ENCODE measurements at regions not wholly inside any gene's neighbourhood (a gene's known extent, or its start where the extent isn't known, plus 50 kb on each side); places are given as distances from the start of the nearest gene placed in this dataset.
"Not testable (repeated sequence)": the region's sequence is repeated elsewhere in the genome, so short reads cannot be mapped to it uniquely, and the experiment has no call there.

DNA sequence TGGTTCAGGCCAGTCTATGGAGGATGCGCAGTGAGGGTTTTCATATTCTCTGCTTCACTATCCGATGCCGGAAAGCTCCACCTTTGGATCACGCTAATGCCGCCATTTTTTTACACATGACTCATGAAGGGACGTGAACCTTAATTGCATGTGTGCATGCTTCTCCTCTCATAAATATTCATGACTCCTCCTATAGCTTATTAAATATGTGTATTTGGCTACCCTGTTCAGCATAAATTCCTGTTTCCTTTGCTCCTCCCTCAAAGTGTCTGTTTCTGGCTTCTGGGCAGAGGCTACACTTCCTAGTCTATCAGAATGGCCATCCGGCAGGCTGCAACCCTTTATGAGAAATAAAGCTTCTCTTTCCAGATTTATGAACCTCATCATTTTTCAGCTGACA lies 1890.8 kb downstream of the KHDRBS2 start:
- DNase-seq; H3K4me1 ChIP-seq; H3K27ac ChIP-seq; intact Hi-C loops (cut with DNase I); ATAC-seq; H3K4me3 ChIP-seq; H3K9me3 ChIP-seq; H3K27me3 ChIP-seq; H3K36me3 ChIP-seq: not testable (repeated sequence)
- WGBS (ENCODE audit: insufficient coverage, low coverage, low lambda C conversion rate, missing lambda C conversion rate), result 83% methylated on average over 1 of the region's 7 CpGs

DNA sequence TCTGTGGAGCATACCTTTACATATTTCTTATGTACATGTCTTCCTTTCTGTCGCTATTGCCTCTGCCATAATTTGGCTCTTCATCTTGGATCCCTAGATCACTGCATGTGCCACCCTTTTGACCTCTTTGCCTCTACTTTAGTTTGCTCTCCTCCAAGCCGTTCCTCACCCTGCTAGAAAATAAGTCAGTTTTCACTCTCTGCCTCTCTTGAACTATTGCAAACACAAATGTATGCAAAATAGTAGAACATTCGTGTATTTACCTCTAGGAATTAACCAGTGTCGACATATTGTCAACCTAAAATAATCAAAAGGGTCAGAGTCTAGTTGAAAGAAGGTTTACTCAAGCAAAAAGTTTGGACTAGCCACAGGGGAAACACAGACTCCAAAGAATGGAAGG lies 1893.1 kb downstream of the KHDRBS2 start:
- WGBS (ENCODE audit: insufficient coverage, low coverage, low lambda C conversion rate, missing lambda C conversion rate), result 28% methylated on average over 4 of the region's 4 CpGs
- H3K9me3 ChIP-seq; H3K4me1 ChIP-seq; H3K27me3 ChIP-seq; DNase-seq; H3K4me3 ChIP-seq; H3K27ac ChIP-seq; H3K36me3 ChIP-seq; intact Hi-C loops (cut with DNase I): not testable (repeated sequence)
- ATAC-seq, result peak in 3 of 4 donors; percentile 25 to 53 (median 30)

DNA sequence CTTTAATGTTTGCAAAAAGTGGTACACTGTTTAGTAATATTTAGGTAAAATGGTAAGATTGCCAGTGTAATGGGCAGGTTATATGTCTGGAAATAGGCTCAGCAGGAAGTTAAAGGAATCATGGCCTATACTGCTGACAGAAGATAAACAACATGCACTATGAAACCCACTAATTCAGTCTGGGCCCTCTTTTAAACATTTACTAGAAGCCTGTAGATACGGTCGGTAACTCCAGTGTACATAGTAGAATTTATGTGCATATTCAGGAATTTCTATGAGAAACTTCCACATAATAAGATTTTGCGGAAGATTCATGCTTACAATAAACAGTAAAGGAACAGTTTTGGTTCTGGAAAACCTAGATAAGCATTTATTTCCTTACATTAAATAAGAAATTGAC lies 1896.9 kb downstream of the KHDRBS2 start:
- intact Hi-C loops (cut with DNase I); H3K27me3 ChIP-seq; ATAC-seq; H3K36me3 ChIP-seq; H3K9me3 ChIP-seq; H3K4me1 ChIP-seq; DNase-seq; H3K27ac ChIP-seq; H3K4me3 ChIP-seq: not testable (repeated sequence)
- 51% methylated on average over 3 of the region's 3 CpGs for WGBS (ENCODE audit: insufficient coverage, low coverage, low lambda C conversion rate, missing lambda C conversion rate)

DNA sequence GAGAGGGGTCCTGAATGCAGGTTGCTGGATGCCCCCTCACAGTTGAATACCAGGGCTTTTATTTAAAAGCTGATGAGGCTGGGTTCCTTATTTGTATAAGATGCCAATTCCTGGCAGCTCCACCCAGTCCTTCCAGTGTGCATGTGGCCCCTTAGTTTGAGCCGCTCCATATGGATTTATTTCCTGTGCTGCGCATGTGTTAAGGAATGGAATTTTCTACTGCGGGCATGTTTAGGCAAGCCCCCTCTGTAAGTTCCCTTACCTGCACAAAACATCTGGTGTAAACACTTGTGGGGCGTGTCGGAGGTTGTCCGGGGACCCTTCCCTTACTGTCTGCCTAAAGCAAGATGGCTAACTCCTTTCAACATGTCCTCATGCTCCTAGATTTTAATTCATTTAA lies 1901.4 kb downstream of the KHDRBS2 start:
- DNase-seq, result not testable (repeated sequence)

DNA sequence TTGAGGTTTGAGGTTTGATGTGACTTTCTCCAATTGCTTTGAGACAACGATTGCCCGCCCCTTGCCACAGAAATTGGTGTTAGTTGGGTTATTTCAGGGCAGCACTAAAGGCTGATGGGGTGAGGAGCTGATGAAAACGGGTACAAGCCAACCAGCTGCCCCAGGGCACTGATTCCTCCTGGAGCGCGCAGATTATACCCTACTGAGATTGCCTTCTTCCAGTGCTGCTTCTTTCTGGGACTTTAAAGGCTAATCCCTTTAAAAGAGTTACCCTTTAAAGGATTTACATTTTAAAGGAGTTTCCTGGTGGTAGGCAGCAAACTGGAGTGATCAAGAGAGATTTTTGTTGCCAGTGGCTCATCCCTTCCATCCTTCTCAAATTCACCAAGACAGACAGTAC lies 1903.3 kb downstream of the KHDRBS2 start:
- H3K36me3 ChIP-seq; H3K9me3 ChIP-seq; DNase-seq; ATAC-seq; H3K4me3 ChIP-seq; H3K4me1 ChIP-seq; H3K27ac ChIP-seq; intact Hi-C loops (cut with DNase I); H3K27me3 ChIP-seq: not testable (repeated sequence)
- WGBS (ENCODE audit: insufficient coverage, low coverage, low lambda C conversion rate, missing lambda C conversion rate), result 42% methylated on average over 3 of the region's 5 CpGs

More for the DNA sequence above, 1901.4 kb downstream of the KHDRBS2 start:
- intact Hi-C loops (cut with DNase I); H3K4me1 ChIP-seq; H3K9me3 ChIP-seq; ATAC-seq; H3K36me3 ChIP-seq; H3K27ac ChIP-seq; H3K27me3 ChIP-seq; H3K4me3 ChIP-seq: not testable (repeated sequence)
- 100% methylated on average over 2 of the region's 6 CpGs for WGBS (ENCODE audit: insufficient coverage, low coverage, low lambda C conversion rate, missing lambda C conversion rate)

DNA sequence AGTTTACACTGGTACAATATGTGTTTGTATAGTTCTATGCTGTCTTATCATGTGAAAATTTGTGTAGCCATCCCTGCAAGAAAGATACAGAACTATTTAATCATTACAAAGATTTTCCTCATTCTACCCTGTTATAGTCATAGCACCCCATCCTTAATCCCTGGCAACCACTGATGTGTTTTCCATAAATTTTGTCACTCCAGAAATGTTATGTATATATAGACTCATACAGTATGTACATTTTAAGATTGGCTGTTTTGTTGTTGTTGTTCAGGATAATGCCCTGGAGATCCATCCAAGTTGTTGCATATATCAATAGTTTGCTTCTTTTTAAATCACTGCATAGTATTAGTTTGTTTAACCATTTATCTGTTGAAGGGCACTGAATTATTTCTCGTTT lies 1911.9 kb downstream of the KHDRBS2 start:
- ATAC-seq; DNase-seq; H3K4me3 ChIP-seq; intact Hi-C loops (cut with DNase I); H3K4me1 ChIP-seq; H3K27me3 ChIP-seq; H3K27ac ChIP-seq; H3K36me3 ChIP-seq; H3K9me3 ChIP-seq: not testable (repeated sequence)
- WGBS (ENCODE audit: insufficient coverage, low coverage, low lambda C conversion rate, missing lambda C conversion rate), result 16% methylated on average over 1 of the region's 1 CpG

DNA sequence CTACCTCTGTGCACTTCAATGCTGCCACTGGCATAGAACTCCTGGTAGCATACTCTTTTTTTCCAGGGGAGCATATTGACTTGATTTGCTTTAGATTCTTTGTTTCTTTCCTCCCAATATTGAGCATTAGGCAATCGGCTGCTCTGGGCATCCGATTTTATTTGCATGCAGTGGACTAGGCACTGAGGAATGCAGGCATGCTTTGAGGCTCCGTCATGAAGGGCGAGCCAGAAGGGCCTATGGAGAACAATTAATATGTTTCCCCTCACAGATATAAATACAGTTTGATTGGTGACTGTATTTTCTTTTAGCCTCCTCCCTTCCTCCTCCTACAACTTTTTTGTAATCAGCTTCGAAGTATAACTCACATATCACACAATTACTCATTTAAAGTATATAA lies 1918.2 kb downstream of the KHDRBS2 start:
- H3K27ac ChIP-seq; intact Hi-C loops (cut with DNase I); ATAC-seq; H3K9me3 ChIP-seq; H3K4me1 ChIP-seq; DNase-seq; H3K27me3 ChIP-seq; H3K4me3 ChIP-seq; H3K36me3 ChIP-seq: not testable (repeated sequence)
- WGBS (ENCODE audit: insufficient coverage, low coverage, low lambda C conversion rate, missing lambda C conversion rate), result 58% methylated on average over 5 of the region's 5 CpGs

DNA sequence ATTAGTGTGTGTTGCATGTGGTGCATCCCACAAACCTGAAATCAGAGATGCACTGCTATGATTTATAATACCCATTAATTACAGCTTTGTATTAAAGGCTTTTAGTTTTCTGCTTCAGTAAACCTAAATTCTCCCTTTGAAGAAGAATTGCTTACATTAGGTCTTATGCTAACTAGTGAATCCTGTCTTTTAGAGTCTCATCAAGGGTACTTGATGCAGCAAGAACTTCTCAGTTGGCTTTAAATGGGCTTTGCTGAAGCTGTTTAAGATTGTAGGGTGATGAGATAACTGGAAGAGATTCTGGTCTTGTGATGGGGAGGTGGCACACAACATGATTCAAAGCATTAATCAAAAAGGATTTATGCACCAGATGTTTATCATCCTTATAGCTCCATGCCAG lies 1920.1 kb downstream of the KHDRBS2 start:
- H3K9me3 ChIP-seq; intact Hi-C loops (cut with DNase I): not testable (repeated sequence)

DNA sequence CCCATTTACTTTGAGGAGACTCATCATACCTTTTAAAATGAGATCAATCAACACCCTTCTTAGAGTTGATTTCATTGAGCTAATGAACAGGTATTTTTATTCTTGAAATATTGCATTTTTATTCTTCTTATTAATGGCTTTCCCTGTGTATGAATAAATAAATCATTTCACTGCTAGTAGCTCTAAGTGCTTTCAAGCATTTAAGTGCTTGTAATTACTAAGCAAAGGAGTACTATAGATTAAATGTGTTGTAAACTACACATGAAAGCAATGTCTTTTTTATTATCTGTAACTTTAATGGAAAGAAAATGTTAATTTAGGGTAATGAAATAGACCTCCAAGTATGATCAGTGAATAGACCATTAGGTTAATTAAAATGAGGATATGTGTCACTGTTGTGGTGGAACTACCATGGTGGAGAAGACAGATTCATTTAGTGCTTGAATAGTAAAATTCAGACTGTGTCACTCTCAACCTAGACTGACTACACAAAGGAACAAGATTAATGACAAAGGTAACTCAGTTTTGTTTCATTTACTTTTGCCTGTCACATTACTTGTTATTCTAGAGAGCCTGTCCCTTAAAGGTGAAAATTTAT lies 1943.5 kb downstream of the KHDRBS2 start:
- H3K4me1 ChIP-seq; H3K4me3 ChIP-seq; ATAC-seq; H3K27me3 ChIP-seq; intact Hi-C loops (cut with DNase I); H3K9me3 ChIP-seq; H3K27ac ChIP-seq; DNase-seq; H3K36me3 ChIP-seq: not testable (repeated sequence)

More for the DNA sequence above, 1920.1 kb downstream of the KHDRBS2 start:
- not testable (repeated sequence) for H3K4me1 ChIP-seq, H3K27me3 ChIP-seq, ATAC-seq, H3K27ac ChIP-seq, H3K36me3 ChIP-seq, H3K4me3 ChIP-seq, DNase-seq

DNA sequence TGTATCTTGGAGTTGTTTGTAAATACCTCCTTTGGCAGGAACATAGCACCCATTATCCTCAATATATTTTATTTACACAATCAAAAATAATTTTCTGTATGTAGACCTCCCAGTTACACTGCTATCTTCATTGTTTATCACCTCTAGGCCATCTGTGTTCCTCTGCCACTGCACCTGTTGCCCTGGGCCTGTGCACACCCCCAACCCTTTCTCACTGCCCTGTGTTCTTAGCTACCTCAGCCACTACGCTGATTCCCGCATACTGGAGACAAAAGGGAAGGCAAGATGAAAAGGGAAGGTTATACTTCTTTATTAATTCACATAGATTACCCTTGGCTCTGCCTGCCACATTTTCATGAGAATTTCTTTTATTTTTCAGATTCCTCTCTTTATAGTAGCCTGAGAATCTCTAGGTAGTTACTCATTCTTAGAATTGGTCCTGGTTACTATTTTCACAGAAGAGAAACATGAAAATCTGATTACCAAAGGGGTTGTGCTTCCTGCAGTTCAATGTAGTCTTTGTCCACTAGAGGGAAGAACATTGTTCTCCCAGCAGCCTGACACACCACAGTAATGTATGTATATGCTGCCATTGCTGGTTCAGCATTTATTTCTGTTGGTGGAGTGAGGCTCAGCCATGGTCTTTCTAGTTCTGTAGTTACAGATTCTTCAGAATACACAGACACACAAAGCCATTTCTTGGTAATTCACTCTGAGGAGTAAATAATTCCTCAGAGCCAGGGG lies 1947.5 kb downstream of the KHDRBS2 start:
- H3K9me3 ChIP-seq; DNase-seq; H3K27ac ChIP-seq; intact Hi-C loops (cut with DNase I); ATAC-seq; H3K27me3 ChIP-seq; H3K36me3 ChIP-seq; H3K4me1 ChIP-seq; H3K4me3 ChIP-seq: not testable (repeated sequence)
- WGBS (ENCODE audit: insufficient coverage, low coverage, low lambda C conversion rate, missing lambda C conversion rate), result 66% methylated on average over 2 of the region's 2 CpGs

DNA sequence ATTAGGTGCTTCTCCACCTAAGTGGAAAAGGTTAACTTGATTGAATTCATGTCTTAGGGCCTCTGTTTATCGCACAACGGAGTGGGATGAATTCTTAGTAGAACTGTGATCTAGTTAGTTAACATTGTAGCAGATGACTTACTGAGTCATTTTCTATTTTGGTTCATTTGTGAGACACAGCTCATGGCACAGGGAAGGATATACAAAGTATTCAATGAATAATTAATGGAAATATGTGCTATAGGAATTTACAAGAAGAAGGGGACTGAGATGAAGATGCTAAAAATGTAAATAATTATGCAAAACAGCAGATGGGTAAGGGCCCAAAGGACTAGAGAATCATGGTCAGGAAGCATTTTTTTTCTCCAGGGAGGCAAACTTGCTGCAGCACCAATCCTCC lies 1950.9 kb downstream of the KHDRBS2 start:
- H3K9me3 ChIP-seq; H3K4me1 ChIP-seq; intact Hi-C loops (cut with DNase I); DNase-seq; H3K4me3 ChIP-seq; H3K27me3 ChIP-seq; ATAC-seq; H3K36me3 ChIP-seq; H3K27ac ChIP-seq: not testable (repeated sequence)
- 92% methylated on average over 2 of the region's 2 CpGs for WGBS (ENCODE audit: insufficient coverage, low coverage, low lambda C conversion rate, missing lambda C conversion rate)

DNA sequence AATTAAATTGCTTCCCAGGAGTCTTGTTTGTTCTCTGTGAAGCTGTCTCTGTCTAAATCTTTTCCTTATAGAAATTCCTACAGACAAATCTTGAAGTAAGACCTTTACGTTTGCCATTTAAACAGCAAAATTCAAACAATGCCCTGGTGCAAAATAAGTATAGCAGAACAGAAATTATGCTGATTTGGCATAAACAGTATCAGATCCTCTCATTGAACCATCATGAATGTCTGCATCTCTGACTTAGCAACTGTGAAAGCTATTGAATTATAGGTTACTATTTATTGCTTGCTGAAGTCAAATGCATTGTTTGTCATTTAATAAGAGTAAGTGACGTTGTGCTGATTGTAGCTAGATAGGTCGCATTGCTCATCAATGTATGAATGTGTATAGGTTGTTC lies 1952.3 kb downstream of the KHDRBS2 start:
- 62% methylated on average over 3 of the region's 3 CpGs for WGBS (ENCODE audit: insufficient coverage, low coverage, low lambda C conversion rate, missing lambda C conversion rate)
- DNase-seq; intact Hi-C loops (cut with DNase I); ATAC-seq; H3K27ac ChIP-seq; H3K9me3 ChIP-seq; H3K36me3 ChIP-seq; H3K27me3 ChIP-seq; H3K4me1 ChIP-seq; H3K4me3 ChIP-seq: not testable (repeated sequence)
